Activated CD4-positive, alpha-beta T cell treated with anti-CD3 and anti-CD28 coated beads for 36 hours (primary cell): ENCODE measurements at regions not wholly inside any gene's neighbourhood (a gene's known extent, or its start where the extent isn't known, plus 50 kb on each side); places are given as distances from the start of the nearest gene placed in this dataset.
A peak's percentile ranks its signal among the peaks of the same experiment; 100 is the strongest.

Experiments used
- ATAC-seq: fragments of 200-7000 bp; cut with Tn5 transposase; one replicate; pipeline ENCODE4 v1.10.0; 2021; ENCODE audit warnings: mild to moderate bottlenecking, moderate library complexity
- CTCF ChIA-PET: fragments of 350-600 bp; sonication (Branson Sonifier 250); formaldehyde crosslinking; loops from one replicate; lab custom pipeline; 2021; ENCODE audit warnings: antibody characterized with exemption; lab: Charles Lee
- POLR2A ChIA-PET: fragments of 350-600 bp; sonication (Branson Sonifier 250); formaldehyde crosslinking; loops from one replicate; lab custom pipeline; 2021; ENCODE audit warnings: antibody characterized with exemption, inconsistent platforms; lab: Charles Lee
- DNase-seq: peaks from one replicate; pipeline ENCODE4 v3.0.0-alpha.2; 2020
- H3K27ac Mint-ChIP-seq: one replicate; pipeline ENCODE4 v1.8.0; 2021; ENCODE audit warnings: mixed read lengths
- H3K27me3 Mint-ChIP-seq: one replicate; pipeline ENCODE4 v1.8.0; 2021; ENCODE audit warnings: mixed read lengths
- H3K36me3 Mint-ChIP-seq: one replicate; pipeline ENCODE4 v1.8.0; 2021; ENCODE audit warnings: low read depth, mixed read lengths
- H3K4me1 Mint-ChIP-seq: one replicate; pipeline ENCODE4 v1.8.0; 2021; ENCODE audit warnings: mixed read lengths
- H3K4me3 Mint-ChIP-seq: one replicate; pipeline ENCODE4 v1.8.0; 2021; ENCODE audit warnings: mild to moderate bottlenecking, moderate library complexity, mixed read lengths
- H3K9me3 Mint-ChIP-seq: one replicate; pipeline ENCODE4 v1.8.0; 2021; ENCODE audit warnings: low read depth, mixed read lengths
- intact Hi-C, 2 experiments: fragments of 100-400 bp; cut with DNase I in 1 of 2; cut with micrococcal nuclease in 1 of 2; formaldehyde crosslinking; loops; one replicate each; pipeline versions ENCODE4 v1.14.2 to v1.15.1; 2022 to 2024; cut with DNase I, micrococcal nuclease

DNA sequence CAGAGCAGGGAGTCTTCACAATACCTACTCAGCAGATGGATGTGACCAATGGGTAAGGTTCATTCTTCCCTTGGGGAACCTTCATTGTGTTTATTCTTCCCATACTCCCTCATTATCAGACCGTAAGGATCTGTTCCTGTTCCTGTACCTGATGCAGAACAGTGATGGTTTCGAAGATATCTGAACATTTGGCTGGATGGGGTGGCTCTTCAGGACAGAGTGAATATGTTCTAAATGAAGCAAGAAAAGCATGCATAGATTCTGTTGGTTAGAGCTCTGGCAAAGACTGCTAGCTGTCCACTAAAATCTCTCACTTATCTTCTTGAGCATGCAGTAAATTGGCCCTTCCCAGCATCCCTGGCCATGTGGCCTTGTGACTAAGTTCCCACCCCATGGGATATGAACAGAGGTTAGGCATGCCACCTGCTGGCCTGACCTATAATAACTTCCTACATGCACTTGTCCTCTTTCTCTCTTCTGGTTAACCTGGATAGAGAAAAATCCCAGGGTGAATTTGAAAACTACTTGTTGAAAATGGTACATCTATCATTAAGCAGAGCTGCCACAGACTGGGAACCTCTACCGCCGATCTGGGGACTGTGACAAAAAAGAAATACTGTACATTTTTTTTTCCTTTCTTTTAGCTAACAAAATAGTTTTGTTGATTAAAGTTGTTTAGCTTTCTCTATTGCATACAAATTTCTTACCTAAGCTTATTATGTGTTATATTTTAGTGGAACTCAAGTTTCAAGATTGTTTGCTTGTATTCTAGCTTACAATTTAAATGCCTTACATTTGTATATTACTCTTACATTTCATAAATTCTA is 60.0 kb upstream of the BANK1 start:
- Mint-ChIP-seq H3K27me3 (peaks cover 3% of the 10 kb centered on the region), H3K27ac (no peak overlapping the region), H3K4me3 (no peak overlapping the region), H3K9me3 (no peaks in the 10 kb centered on the region), H3K36me3 (no peaks in the 10 kb centered on the region), H3K4me1 (no peaks in the 10 kb centered on the region)
- ATAC-seq = peak; percentile 83
- ChIA-PET CTCF (interaction anchor here (0.6 to 5.4 kb wide), 12 partner anchors 16 to 1637 kb away, joined by 3 to 34 read pairs (median 3); no protein-coding TSS in a partner anchor), POLR2A (no interaction called here)
- peak; percentile 74 for DNase-seq
- intact Hi-C loops = loop anchor here (1.0 to 5.0 kb wide), 5 partner anchors 543 to 1638 kb away; no protein-coding TSS in a partner anchor

DNA sequence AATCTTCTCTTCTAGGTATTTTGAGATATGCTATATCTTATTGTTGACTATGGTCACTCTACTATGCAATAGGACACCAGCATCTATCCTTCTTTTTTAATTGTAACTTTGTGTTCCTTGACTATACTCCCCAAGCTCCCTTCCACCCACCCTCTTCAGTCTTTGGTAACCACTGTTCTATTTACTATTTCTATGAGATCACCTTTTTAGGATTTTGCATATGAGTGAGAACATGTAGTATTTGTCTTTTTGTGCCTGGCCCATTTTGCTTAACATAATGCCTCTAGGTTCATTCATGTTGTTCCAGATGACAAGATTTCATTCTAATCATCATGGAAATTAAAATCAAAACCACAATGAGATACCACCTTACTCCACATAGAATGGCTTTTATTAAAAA is 63.3 kb upstream of the BANK1 start:
- CTCF ChIA-PET = no interaction called here
- Mint-ChIP-seq H3K36me3 (no peaks in the 10 kb centered on the region), H3K4me1 (peaks cover 8% of the 10 kb centered on the region), H3K9me3 (no peaks in the 10 kb centered on the region), H3K4me3 (no peak overlapping the region), H3K27ac (no peak overlapping the region), H3K27me3 (no peaks in the 10 kb centered on the region)
- ATAC-seq (no peak), DNase-seq (no peak)
- intact Hi-C loops = no loop called here
- POLR2A ChIA-PET = no interaction called here

DNA sequence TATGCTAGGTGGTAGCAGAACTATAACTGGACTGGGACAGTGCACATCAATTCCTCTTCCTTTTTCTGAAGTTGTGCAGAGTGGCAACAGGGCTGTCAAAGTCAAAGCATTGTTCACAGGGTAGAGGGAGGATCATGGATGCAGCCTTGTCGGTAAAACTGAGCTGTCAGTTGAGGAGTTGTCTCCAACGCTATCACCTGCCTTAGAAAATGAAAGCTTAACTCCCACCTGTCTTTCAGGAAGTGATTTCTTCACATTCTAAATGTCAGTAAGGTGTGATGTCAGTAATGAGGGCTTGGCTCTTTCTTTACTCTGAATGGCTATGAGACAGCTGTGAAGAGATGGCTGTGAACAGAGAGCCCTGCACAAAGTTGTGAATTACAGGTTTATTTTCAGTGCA is 66.4 kb upstream of the BANK1 start:
- peak; percentile 94 for ATAC-seq
- intact Hi-C loops = no loop called here
- Mint-ChIP-seq H3K36me3 (no peaks in the 10 kb centered on the region), H3K27ac (no peak overlapping the region), H3K27me3 (no peaks in the 10 kb centered on the region), H3K4me3 (no peak overlapping the region), H3K4me1 (peaks cover 8% of the 10 kb centered on the region), H3K9me3 (no peaks in the 10 kb centered on the region)
- POLR2A ChIA-PET = interaction anchor here (0.6 kb wide), 2 partner anchors 63 to 372 kb away, joined by 3 to 4 read pairs; no protein-coding TSS in a partner anchor
- peak; percentile 23 for DNase-seq
- CTCF ChIA-PET = interaction anchor here (1.1 to 1.6 kb wide), 2 partner anchors 13 to 554 kb away, joined by 3 to 6 read pairs; no protein-coding TSS in a partner anchor

DNA sequence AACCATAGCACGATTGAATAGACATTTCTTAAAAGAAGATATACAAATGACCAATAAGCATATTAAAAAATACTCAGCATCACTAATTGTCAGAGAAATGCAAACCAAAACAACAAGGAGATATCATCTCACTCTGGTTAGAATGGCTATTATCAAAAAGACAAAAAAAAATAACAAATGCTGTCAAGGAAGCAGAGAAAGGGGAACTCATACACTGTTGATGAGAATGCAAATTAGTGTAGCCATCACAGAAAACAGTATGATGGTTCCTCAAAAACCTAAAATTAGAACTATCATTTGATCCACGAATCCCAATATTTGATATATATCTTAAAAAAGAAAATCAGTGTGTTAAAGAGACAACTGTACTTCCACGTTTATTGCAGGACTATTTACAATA is 71.7 kb upstream of the BANK1 start:
- Mint-ChIP-seq H3K36me3 (no peaks in the 10 kb centered on the region), H3K27ac (no peak overlapping the region), H3K9me3 (peaks cover 6% of the 10 kb centered on the region), H3K4me3 (no peak overlapping the region), H3K27me3 (peaks cover 2% of the 10 kb centered on the region), H3K4me1 (no peaks in the 10 kb centered on the region)
- no peak for DNase-seq
- POLR2A ChIA-PET = no interaction called here
- no peak for ATAC-seq
- CTCF ChIA-PET = no interaction called here
- intact Hi-C loops = no loop called here

DNA sequence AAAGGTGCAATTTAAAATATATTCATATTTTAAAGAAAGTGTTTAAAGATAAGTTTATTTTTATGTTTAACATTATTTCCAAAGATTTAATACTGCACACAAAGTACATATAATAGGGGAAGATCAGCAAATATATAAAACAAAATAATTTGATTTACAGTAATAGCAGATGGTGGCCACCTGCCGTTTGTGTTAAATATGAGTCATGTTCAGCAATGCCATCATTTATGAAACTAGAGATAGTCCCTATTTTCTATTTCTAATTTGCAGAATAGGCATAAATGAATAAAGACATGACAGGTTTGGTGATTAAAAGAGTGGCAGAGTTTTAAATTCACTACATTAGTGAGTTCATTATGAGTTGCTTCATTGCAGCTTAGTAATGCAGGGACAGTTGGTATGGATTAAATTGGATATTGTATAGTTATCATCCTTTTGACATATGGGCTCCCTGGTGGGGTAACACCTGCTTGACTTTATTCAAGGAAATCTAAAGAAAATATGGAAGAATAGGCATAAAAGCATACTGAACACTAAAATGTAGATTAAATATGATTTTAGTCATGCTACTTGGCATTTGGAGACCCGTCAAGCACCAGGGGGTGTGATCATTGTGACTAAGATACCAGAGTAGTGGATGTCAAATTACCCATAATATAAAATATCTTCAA is 78.8 kb upstream of the BANK1 start:
- intact Hi-C loops = no loop called here
- peaks cover 4% of the 10 kb centered on the region for H3K9me3 Mint-ChIP-seq
- CTCF ChIA-PET = no interaction called here
- H3K4me1 Mint-ChIP-seq = no peaks in the 10 kb centered on the region
- DNase-seq (no peak), ATAC-seq (no peak)
- POLR2A ChIA-PET = no interaction called here
- H3K27ac Mint-ChIP-seq = no peak overlapping the region
- H3K27me3 Mint-ChIP-seq = peaks cover 2% of the 10 kb centered on the region
- H3K4me3 Mint-ChIP-seq = no peak overlapping the region
- H3K36me3 Mint-ChIP-seq = no peaks in the 10 kb centered on the region

DNA sequence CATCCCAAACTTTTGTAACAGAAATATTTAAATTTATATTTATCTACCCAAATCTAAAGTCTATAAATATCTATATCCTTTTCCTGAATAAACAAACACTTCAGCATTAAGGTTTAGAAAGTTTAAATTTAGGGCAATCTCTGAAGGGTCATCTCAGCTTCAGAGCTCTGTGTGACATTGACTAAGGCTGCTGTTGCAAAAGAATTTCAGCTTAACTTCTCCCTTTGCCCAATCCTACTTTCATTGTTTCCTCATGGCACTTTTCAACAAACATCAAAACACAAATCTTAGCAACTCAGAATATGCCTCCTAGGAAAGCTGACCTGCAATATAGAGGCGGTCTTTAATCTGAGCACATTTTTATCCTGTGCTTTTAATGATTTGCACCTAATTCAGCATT is 79.7 kb upstream of the BANK1 start:
- DNase-seq = no peak
- ChIA-PET POLR2A (no interaction called here), CTCF (no interaction called here)
- Mint-ChIP-seq H3K4me1 (no peaks in the 10 kb centered on the region), H3K27me3 (peaks cover 4% of the 10 kb centered on the region), H3K27ac (no peak overlapping the region), H3K4me3 (no peak overlapping the region), H3K9me3 (peaks cover 7% of the 10 kb centered on the region), H3K36me3 (no peaks in the 10 kb centered on the region)
- intact Hi-C loops = no loop called here
- no peak for ATAC-seq

DNA sequence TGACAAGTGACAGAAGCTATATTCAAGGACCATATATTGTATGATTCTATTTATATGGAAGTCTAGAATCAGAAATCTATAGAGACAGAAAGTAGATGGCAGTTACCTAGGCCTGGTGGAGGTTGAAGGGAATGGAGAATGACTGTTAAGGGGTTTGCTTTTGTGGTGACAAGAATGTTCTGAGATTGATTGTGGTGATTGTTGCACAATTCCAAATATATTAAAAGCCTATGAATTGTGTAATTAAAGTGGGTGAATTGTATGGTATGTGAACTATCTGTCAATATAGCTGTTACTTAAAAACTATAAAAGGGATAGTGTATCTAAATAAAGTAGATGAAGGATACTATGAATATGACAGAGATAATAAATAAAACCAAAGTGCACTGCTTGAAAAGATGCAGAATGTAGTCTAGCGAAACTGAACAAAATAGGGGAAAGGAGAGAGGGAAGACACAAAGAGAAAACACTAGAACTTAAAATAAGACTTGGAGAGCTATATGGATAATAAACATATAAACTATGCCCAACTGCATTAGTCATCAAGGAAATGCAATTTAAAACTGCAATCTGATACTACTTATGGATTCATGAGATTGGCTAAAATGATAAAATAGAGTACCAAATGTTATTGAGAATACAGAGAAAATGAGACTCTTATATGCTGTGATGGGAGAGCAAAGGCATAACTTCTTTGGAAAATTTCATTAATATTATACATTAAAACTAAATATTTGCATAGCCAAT is 82.1 kb upstream of the BANK1 start:
- DNase-seq (no peak), ATAC-seq (no peak)
- no peaks in the 10 kb centered on the region for H3K36me3 Mint-ChIP-seq
- intact Hi-C loops = no loop called here
- H3K27ac Mint-ChIP-seq = no peak overlapping the region
- peaks cover 2% of the 10 kb centered on the region for H3K27me3 Mint-ChIP-seq
- ChIA-PET POLR2A (no interaction called here), CTCF (interaction anchor here (1.0 kb wide), 1 partner anchor 188 kb away, joined by 3 read pairs; no protein-coding TSS in a partner anchor)
- no peaks in the 10 kb centered on the region for H3K4me1 Mint-ChIP-seq
- peaks cover 5% of the 10 kb centered on the region for H3K9me3 Mint-ChIP-seq
- no peak overlapping the region for H3K4me3 Mint-ChIP-seq

DNA sequence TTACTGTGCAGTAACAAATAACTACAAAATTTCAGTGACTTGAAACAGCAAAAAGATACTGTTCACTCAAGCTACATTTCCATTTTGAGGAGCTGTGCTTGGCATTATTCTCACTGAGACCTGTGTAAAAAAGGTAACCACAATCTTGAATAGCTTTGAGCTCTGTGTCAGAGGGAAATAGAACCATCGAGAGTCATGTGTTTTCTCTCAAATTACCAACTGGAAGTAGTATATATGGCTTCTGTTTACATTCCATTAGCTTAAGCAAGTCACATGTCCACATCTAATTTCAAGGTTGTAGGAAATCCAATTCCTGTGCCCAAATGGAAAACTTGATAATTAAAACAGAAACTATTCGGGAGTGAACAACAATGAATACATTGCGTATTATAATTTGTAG is 82.9 kb upstream of the BANK1 start:
- Mint-ChIP-seq H3K4me3 (no peak overlapping the region), H3K36me3 (no peaks in the 10 kb centered on the region), H3K27ac (no peak overlapping the region), H3K4me1 (no peaks in the 10 kb centered on the region), H3K9me3 (peaks cover 5% of the 10 kb centered on the region), H3K27me3 (peaks cover 2% of the 10 kb centered on the region)
- no peak for ATAC-seq
- POLR2A ChIA-PET = no interaction called here
- intact Hi-C loops = no loop called here
- no peak for DNase-seq
- CTCF ChIA-PET = interaction anchor here (1.0 kb wide), 2 partner anchors 23 to 187 kb away, joined by 3 read pairs; no protein-coding TSS in a partner anchor

DNA sequence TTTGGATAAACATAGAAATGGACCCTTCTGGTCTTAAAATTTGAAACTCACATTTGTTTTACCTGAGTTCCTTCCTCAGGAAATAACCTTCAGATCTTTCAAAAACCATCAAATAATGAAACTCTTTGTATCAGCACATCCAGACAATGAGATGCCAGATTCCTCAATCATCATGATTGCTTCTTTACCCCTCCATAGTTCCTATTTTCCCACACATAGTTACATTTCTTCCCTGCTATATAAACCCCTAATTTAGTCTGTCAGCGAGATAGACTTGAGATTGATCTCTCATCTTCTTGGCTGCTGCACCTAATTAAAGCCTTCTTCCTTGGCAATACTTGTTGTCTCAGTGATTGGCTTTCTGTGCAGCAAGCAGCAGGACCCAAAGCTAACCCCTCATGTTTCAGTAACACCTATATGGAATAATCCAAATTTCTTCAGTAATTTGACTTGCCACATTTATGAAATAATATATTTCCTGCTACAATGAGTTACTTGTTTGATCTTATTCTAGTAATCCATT is 83.9 kb upstream of the BANK1 start:
- CTCF ChIA-PET = interaction anchor here (1.0 kb wide), 1 partner anchor 24 kb away, joined by 3 read pairs; no protein-coding TSS in a partner anchor
- no peak for DNase-seq
- intact Hi-C loops = no loop called here
- Mint-ChIP-seq H3K9me3 (peaks cover 5% of the 10 kb centered on the region), H3K4me3 (no peak overlapping the region), H3K27ac (no peak overlapping the region), H3K36me3 (no peaks in the 10 kb centered on the region), H3K27me3 (peaks cover 2% of the 10 kb centered on the region), H3K4me1 (no peaks in the 10 kb centered on the region)
- no peak for ATAC-seq
- POLR2A ChIA-PET = no interaction called here

DNA sequence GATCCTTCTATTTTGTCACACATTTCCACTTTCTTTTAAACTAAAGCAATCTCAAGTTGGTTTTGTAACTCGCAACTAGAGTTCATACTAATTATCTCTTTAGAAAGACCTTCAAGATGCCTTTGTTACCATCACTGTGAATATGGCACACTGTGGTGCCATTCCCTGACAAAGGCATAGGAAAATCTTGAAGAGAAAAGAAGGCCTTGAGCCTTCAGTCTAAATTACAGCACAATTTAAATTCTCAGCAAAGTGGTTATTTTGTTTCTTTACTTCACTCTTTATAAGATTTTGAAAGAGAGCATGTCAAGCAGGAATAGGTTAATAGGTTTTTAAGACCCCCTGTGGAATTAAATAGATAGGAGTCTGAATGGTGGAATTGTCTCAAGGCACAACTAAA is 89.0 kb upstream of the BANK1 start:
- peaks cover 2% of the 10 kb centered on the region for H3K9me3 Mint-ChIP-seq

DNA sequence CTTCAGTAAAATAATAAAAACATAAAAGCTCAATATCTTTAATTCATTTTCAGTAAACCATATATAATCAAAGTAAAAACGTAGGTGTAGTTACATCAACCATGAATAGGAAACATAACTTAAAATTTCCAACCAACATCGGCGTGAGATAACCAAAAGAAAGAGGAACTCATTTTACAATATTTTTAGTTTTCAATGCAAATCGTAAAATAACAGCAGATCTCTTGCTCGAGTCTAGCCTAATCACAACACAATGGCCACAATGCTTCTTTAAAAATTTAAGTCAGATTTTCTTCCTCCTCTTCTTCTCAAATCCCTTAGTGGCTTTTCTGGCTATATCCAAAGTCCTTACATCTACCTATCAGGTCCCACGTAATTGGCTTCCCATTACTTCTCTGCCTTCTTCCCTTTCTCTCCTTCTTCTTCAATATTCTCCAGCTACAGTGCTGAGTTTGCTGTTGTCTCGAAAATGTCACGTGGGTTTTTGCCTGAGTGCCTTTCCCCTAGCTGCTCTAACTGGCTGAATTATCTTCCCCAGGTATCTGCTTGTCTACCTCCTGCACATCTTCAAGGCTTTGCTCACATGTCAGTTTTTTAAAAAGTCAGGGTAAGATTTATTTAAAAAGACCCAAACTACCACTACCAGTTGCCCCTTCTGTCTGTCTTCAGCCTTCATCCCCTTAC is 90.9 kb upstream of the BANK1 start:
- no peak overlapping the region for H3K4me3 Mint-ChIP-seq
- CTCF ChIA-PET = no interaction called here
- no peak for ATAC-seq
- no peaks in the 10 kb centered on the region for H3K9me3 Mint-ChIP-seq
- H3K27me3 Mint-ChIP-seq = peaks cover 7% of the 10 kb centered on the region
- no peaks in the 10 kb centered on the region for H3K4me1 Mint-ChIP-seq
- no peaks in the 10 kb centered on the region for H3K36me3 Mint-ChIP-seq
- no peak overlapping the region for H3K27ac Mint-ChIP-seq
- no peak for DNase-seq
- intact Hi-C loops = no loop called here
- POLR2A ChIA-PET = no interaction called here

More for the DNA sequence above, 89.0 kb upstream of the BANK1 start:
- Mint-ChIP-seq H3K27me3 (peaks cover 4% of the 10 kb centered on the region), H3K27ac (no peak overlapping the region), H3K4me3 (no peak overlapping the region), H3K36me3 (no peaks in the 10 kb centered on the region), H3K4me1 (no peaks in the 10 kb centered on the region)
- ATAC-seq = no peak
- intact Hi-C loops = no loop called here
- CTCF ChIA-PET = no interaction called here
- POLR2A ChIA-PET = no interaction called here
- DNase-seq = no peak
